NB4 (cell line): ENCODE measurements at regions not wholly inside any gene's neighbourhood (a gene's known extent, or its start where the extent isn't known, plus 50 kb on each side); places are given as distances from the start of the nearest gene placed in this dataset.

Experiments used
- MAX ChIP-seq: IDR thresholded peaks from 2 replicates; pipeline ENCODE4 v1.6.1; 2011; ENCODE audit warnings: low read depth, low read length
- MYC ChIP-seq: IDR thresholded peaks from 2 replicates; pipeline ENCODE4 v1.6.1; 2011; ENCODE audit warnings: low read depth, low read length
- TF ChIP-seq, protein P1 (sequence below): IDR thresholded peaks from one replicate; pipeline ENCODE4 v1.5.1; 2012; ENCODE audit warnings: low read depth, low read length

DNA sequence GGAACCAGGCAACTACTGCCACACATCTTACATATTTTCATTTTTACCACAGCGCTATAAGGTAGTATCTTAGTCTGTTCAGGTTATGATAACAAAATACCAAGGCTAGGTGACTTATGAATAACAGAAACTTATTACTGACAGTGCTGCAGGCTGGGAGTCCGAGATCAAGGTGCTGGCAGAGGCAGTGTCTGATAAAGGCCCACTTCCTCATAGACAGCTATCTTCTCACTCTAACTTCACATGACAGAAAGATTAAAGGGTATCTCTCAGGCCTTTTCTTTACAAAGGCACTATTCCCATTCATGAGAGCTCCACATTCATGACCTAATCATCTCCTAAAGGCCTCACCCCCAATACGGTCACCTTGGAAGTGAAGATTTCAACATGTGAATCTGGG, 59.8 kb upstream of the MDM1 start:
- TF ChIP-seq, protein P1, sequence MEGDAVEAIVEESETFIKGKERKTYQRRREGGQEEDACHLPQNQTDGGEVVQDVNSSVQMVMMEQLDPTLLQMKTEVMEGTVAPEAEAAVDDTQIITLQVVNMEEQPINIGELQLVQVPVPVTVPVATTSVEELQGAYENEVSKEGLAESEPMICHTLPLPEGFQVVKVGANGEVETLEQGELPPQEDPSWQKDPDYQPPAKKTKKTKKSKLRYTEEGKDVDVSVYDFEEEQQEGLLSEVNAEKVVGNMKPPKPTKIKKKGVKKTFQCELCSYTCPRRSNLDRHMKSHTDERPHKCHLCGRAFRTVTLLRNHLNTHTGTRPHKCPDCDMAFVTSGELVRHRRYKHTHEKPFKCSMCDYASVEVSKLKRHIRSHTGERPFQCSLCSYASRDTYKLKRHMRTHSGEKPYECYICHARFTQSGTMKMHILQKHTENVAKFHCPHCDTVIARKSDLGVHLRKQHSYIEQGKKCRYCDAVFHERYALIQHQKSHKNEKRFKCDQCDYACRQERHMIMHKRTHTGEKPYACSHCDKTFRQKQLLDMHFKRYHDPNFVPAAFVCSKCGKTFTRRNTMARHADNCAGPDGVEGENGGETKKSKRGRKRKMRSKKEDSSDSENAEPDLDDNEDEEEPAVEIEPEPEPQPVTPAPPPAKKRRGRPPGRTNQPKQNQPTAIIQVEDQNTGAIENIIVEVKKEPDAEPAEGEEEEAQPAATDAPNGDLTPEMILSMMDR = no peak
- TF ChIP-seq MYC = no peak
- TF ChIP-seq MAX = no peak
